GM13977 (cell line): ENCODE measurements at regions not wholly inside any gene's neighbourhood (a gene's known extent, or its start where the extent isn't known, plus 50 kb on each side); places are given as distances from the start of the nearest gene placed in this dataset.

ENCODE experiments used
- DNase-seq: peaks from one replicate; pipeline ENCODE4 v3.0.0; 2012; ENCODE audit warnings: low spot score
- CTCF ChIP-seq: IDR thresholded peaks from 2 replicates; pipeline ENCODE4 v1.5.1; 2012; ENCODE audit warnings: mild to moderate bottlenecking, control low read depth; ENCODE audit not compliant: insufficient read depth; ENCODE audit errors: extremely low read depth, missing control alignments
- in situ Hi-C: fragments of 300-500 bp; cut with MboI; formaldehyde crosslinking; loops from one replicate; pipeline ENCODE4 v1.12.0; 2022; ENCODE audit warnings: low sequenced_read_pairs, low pct_unique_long_range_greater_than_20kb, mixed read lengths, inconsistent platforms; ENCODE audit not compliant: unreplicated experiment

GRCh38 chr12:90355711-90356355 lies 599.1 kb downstream of the CCER1 start:
- no peak for DNase-seq
- in situ Hi-C loops = no loop called here
- TF ChIP-seq CTCF = no peak

- in situ Hi-C loops = no loop called here
- DNase-seq = no peak
- no peak for TF ChIP-seq CTCF
Observed at GRCh38 chr12:90343966-90344365, 611.0 kb downstream of the CCER1 start.

DNA sequence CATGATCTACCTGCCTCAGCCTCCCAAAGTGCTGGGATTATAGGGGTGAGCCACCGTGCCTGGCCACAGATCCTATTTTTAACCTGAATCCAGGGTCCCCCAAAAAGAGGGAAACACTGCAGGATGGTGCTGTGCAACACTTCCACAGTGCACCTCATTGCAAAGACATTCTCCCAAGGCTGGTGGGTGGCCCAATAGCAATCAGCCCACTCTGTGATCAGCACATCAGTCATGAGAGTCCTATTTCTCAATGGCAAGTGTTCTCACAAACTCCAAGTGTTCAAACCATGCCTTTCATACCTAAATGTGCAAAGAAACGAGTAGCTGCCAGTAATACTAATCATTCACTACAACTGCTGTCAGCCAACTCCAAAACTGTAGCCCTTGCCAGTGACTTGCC lies 612.9 kb downstream of the CCER1 start:
- in situ Hi-C loops = no loop called here
- TF ChIP-seq CTCF = no peak
- DNase-seq = no peak

DNA sequence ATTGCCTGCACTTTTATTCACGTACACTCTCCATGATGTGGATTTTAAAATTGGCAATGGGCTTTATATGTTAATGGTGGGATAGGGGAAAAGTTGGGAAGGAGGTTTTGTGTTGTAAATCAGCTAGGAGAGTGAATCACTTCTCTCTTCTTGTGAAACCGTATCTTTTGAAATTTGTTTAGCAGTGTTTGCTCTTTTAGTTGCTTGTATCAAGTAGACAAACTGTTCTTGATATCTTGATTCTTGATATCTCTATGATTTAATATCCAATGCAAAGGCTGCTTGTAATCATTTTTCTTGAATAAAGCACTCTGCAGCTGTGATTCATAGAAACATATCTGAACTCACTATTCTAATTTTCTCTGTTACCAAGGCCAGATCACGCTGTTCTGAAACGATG lies 615.1 kb downstream of the CCER1 start:
- no peak for DNase-seq
- in situ Hi-C loops = no loop called here
- TF ChIP-seq CTCF = no peak

- in situ Hi-C loops = no loop called here
- TF ChIP-seq CTCF = no peak
- DNase-seq = no peak
Observed at GRCh38 chr12:90338365-90338764, 616.6 kb downstream of the CCER1 start.

DNA sequence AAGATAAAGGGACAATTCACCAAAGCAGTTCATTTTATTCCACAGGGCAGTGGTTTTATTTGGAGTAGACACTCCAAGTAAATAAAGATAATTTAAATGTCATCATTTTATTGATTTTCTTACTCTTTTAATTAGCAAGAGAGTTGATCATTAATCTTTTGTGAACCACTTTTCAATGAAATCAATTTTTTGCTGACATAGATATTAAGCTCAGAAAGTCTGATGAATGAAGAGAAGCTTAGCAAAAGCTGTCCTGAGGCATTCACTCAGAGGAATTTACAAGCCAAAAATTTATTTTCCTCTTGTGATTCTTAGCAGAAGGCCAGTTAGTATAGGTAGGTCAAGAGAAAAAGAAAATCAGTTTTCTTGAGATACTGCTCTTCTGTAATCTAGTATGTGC lies 618.0 kb downstream of the CCER1 start:
- DNase-seq = no peak
- TF ChIP-seq CTCF = no peak
- in situ Hi-C loops = no loop called here

- TF ChIP-seq CTCF = no peak
- in situ Hi-C loops = no loop called here
- DNase-seq = no peak
Observed at GRCh38 chr12:90335566-90335965, 619.4 kb downstream of the CCER1 start.
